ENCODE measurements at regions not wholly inside any gene's neighbourhood (a gene's known extent, or its start where the extent isn't known, plus 50 kb on each side); places are given as distances from the start of the nearest gene placed in this dataset. TPM values are rescaled to one million over a fixed set of nuclear protein-coding genes. Genes with fewer than 3 reads are reported as not detected.

Small RNA genes lying in the stretch of these regions (small RNA-seq; reads per million reads assigned to genes)
- gene RN7SKP218 (ENCODE audit: insufficient read depth) (not detected), gene RNU1-14P (ENCODE audit: insufficient read depth) (not detected)

All from H1 (cell line).